ENCODE measurements at regions not wholly inside any gene's neighbourhood (a gene's known extent, or its start where the extent isn't known, plus 50 kb on each side); places are given as distances from the start of the nearest gene placed in this dataset.

GRCh38 chr6:99147206-99147605, 199.5 kb upstream of the FBXL4 start:
- ATAC-seq: no peak
- no peak overlapping the region for H2AFZ ChIP-seq (ENCODE audit: low read length)
- intact Hi-C loops (cut with micrococcal nuclease): no loop called here
- H3K9ac ChIP-seq (ENCODE audit: low read length): no peak overlapping the region
- DNase-seq: no peak
- H3K4me3 ChIP-seq (ENCODE audit: low read length): no peak overlapping the region
- no peaks in the 10 kb centered on the region for H3K9me3 ChIP-seq (ENCODE audit: low read length)
- no peak overlapping the region for H3K27ac ChIP-seq (ENCODE audit: low read length)
- no peaks in the 10 kb centered on the region for H4K20me1 ChIP-seq (ENCODE audit: low read length)
- POLR2A ChIA-PET (ENCODE audit: unreplicated experiment): no interaction called here
- CTCF ChIA-PET: no interaction called here
- BruUV-seq (replicated peaks): no TSS peak
- no peaks in the 10 kb centered on the region for H3K4me1 ChIP-seq (ENCODE audit: insufficient read depth, low read length)
- no peak overlapping the region for H3K4me2 ChIP-seq (ENCODE audit: low read length)
- no peaks in the 10 kb centered on the region for H3K79me2 ChIP-seq (ENCODE audit: low read length)
- TF ChIP-seq CTCF (conservative IDR thresholded peaks at IDR 0.05; ENCODE audit: low read depth, low read length): no peak
- TF ChIP-seq EZH2phosphoT487 (IDR thresholded peaks at IDR 0.05; ENCODE audit: borderline replicate concordance, low read length): no peak
- no peak for TF ChIP-seq EZH2 (IDR thresholded peaks at IDR 0.05; ENCODE audit: low read length, unreplicated experiment)
- no peaks in the 10 kb centered on the region for H3F3A ChIP-seq (ENCODE audit: low read length, unreplicated experiment)
- peaks cover 43% of the 10 kb centered on the region for H3K27me3 ChIP-seq (ENCODE audit: low read length)
- no peaks in the 10 kb centered on the region for H3K36me3 ChIP-seq (ENCODE audit: low read depth, low read length)
- H3K9me2 ChIP-seq (replicated peaks; ENCODE audit: low read length): no peaks in the 10 kb centered on the region

GRCh38 chr6:99146711-99147110, 199.0 kb upstream of the FBXL4 start:
- POLR2A ChIA-PET (ENCODE audit: unreplicated experiment): no interaction called here
- no peaks in the 10 kb centered on the region for H3K4me1 ChIP-seq (ENCODE audit: insufficient read depth, low read length)
- BruUV-seq (replicated peaks): no TSS peak

DNA sequence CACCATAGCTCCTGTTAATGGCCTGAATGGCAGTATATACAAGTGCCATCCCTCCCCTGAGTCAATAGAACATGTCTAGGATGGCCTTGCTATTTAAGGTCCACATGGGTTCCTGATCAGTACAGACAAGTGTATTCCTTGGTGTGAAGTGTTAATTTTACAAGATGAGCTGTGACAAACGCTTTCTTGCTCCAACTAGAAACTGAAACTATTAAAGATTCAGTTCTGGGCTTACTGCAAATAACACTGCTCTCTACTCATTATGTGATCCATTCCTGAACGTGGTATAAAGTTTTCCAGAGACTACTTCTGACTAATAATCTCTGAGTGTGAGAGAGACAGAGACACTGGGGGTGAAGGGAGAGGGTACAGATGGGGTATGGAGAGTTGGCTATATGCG, 198.0 kb upstream of the FBXL4 start:
- Histone ChIP-seq H3K9me2 (replicated peaks; ENCODE audit: low read length) (no peaks in the 10 kb centered on the region), H3K9me3 (ENCODE audit: low read length) (no peaks in the 10 kb centered on the region), H3K4me1 (ENCODE audit: insufficient read depth, low read length) (no peaks in the 10 kb centered on the region), H3K4me3 (ENCODE audit: low read length) (no peak overlapping the region), H3K27ac (ENCODE audit: low read length) (no peak overlapping the region), H3K36me3 (ENCODE audit: low read depth, low read length) (no peaks in the 10 kb centered on the region), H3K9ac (ENCODE audit: low read length) (no peak overlapping the region), H2AFZ (ENCODE audit: low read length) (no peak overlapping the region), H4K20me1 (ENCODE audit: low read length) (no peaks in the 10 kb centered on the region), H3F3A (ENCODE audit: low read length, unreplicated experiment) (no peaks in the 10 kb centered on the region), H3K27me3 (ENCODE audit: low read length) (peaks cover 43% of the 10 kb centered on the region), H3K79me2 (ENCODE audit: low read length) (no peaks in the 10 kb centered on the region), H3K4me2 (ENCODE audit: low read length) (no peak overlapping the region)
- no TSS peak for BruUV-seq (replicated peaks)
- DNase-seq: no peak
- TF ChIP-seq EZH2phosphoT487 (IDR thresholded peaks at IDR 0.05; ENCODE audit: borderline replicate concordance, low read length): no peak
- no peak for TF ChIP-seq EZH2 (IDR thresholded peaks at IDR 0.05; ENCODE audit: low read length, unreplicated experiment)
- TF ChIP-seq CTCF (conservative IDR thresholded peaks at IDR 0.05; ENCODE audit: low read depth, low read length): no peak
- ChIA-PET POLR2A (ENCODE audit: unreplicated experiment) (no interaction called here), CTCF (no interaction called here)
- intact Hi-C loops (cut with micrococcal nuclease): no loop called here
- ATAC-seq: no peak

More at GRCh38 chr6:99146711-99147110, 199.0 kb upstream of the FBXL4 start:
- H3K4me2 ChIP-seq (ENCODE audit: low read length): no peak overlapping the region
- no peaks in the 10 kb centered on the region for H3K9me2 ChIP-seq (replicated peaks; ENCODE audit: low read length)
- H3K27me3 ChIP-seq (ENCODE audit: low read length): peaks cover 43% of the 10 kb centered on the region
- no peaks in the 10 kb centered on the region for H3K36me3 ChIP-seq (ENCODE audit: low read depth, low read length)
- H3K9me3 ChIP-seq (ENCODE audit: low read length): no peaks in the 10 kb centered on the region
- no peak overlapping the region for H3K9ac ChIP-seq (ENCODE audit: low read length)
- no peaks in the 10 kb centered on the region for H3K79me2 ChIP-seq (ENCODE audit: low read length)
- intact Hi-C loops (cut with micrococcal nuclease): no loop called here
- no peaks in the 10 kb centered on the region for H3F3A ChIP-seq (ENCODE audit: low read length, unreplicated experiment)
- H4K20me1 ChIP-seq (ENCODE audit: low read length): no peaks in the 10 kb centered on the region
- H3K4me3 ChIP-seq (ENCODE audit: low read length): no peak overlapping the region
- no peak overlapping the region for H2AFZ ChIP-seq (ENCODE audit: low read length)
- CTCF ChIA-PET: no interaction called here
- TF ChIP-seq EZH2 (IDR thresholded peaks at IDR 0.05; ENCODE audit: low read length, unreplicated experiment) (no peak), EZH2phosphoT487 (IDR thresholded peaks at IDR 0.05; ENCODE audit: borderline replicate concordance, low read length) (no peak), CTCF (conservative IDR thresholded peaks at IDR 0.05; ENCODE audit: low read depth, low read length) (no peak)
- DNase-seq (no peak), ATAC-seq (no peak)
- no peak overlapping the region for H3K27ac ChIP-seq (ENCODE audit: low read length)
